ENCODE measurements at regions not wholly inside any gene's neighbourhood (a gene's known extent, or its start where the extent isn't known, plus 50 kb on each side); places are given as distances from the start of the nearest gene placed in this dataset.

- DNase-seq (ENCODE audit: low spot score) = no peak
- Mint-ChIP-seq H3K4me1 (peaks cover 20% of the 10 kb centered on the region), H3K36me3 (peaks cover 17% of the 10 kb centered on the region), H3K4me3 (no peak overlapping the region), H3K27me3 (ENCODE audit: low read depth) (no peaks in the 10 kb centered on the region), H3K9me3 (peaks cover 25% of the 10 kb centered on the region), H3K27ac (0 out of 2 replicates have a peak overlapping the region, but pooled peaks have one; percentile 17)
- peak; percentile 79 for ATAC-seq
- POLR2A ChIA-PET = no interaction called here
- CTCF ChIA-PET = interaction anchor here (1.5 to 3.8 kb wide), 2 partner anchors 9 to 205 kb away, joined by 5 to 18 read pairs; no protein-coding TSS in a partner anchor
- TF ChIP-seq CREB1 (CRISPR knock-in tag; IDR thresholded peaks at IDR 0.05) (no peak), FOXP4 (CRISPR knock-in tag; IDR thresholded peaks at IDR 0.05) (no peak)
These were observed 299.7 kb downstream of the BTBD3 start for GRCh38 chr20:12217382-12217781.

GRCh38 chr20:12219798-12220197 is 302.1 kb downstream of the BTBD3 start:
- H3K27ac Mint-ChIP-seq = no peak overlapping the region
- TF ChIP-seq ATF1 (CRISPR knock-in tag; IDR thresholded peaks at IDR 0.05) (no peak), ERG (CRISPR knock-in tag; IDR thresholded peaks at IDR 0.05) (no peak), USF1 (CRISPR knock-in tag; IDR thresholded peaks at IDR 0.05) (no peak), PRRX2 (CRISPR knock-in tag; IDR thresholded peaks at IDR 0.05) (no peak), IRF2 (CRISPR knock-in tag; IDR thresholded peaks at IDR 0.05; ENCODE audit: borderline replicate concordance, low read depth) (no peak), PREB (CRISPR knock-in tag; IDR thresholded peaks at IDR 0.05; ENCODE audit: borderline replicate concordance) (no peak), USF2 (CRISPR knock-in tag; IDR thresholded peaks at IDR 0.05) (no peak)
- H3K4me3 Mint-ChIP-seq = no peak overlapping the region
- ATAC-seq (no peak), DNase-seq (ENCODE audit: low spot score) (no peak)
- POLR2A ChIA-PET = no interaction called here
- peaks cover 20% of the 10 kb centered on the region for H3K4me1 Mint-ChIP-seq
- no peaks in the 10 kb centered on the region for H3K27me3 Mint-ChIP-seq (ENCODE audit: low read depth)
- H3K36me3 Mint-ChIP-seq = peaks cover 17% of the 10 kb centered on the region
- CTCF ChIA-PET = interaction anchor here (3.8 kb wide), 1 partner anchor 12 kb away, joined by 18 read pairs; no protein-coding TSS in a partner anchor
- H3K9me3 Mint-ChIP-seq = peaks cover 25% of the 10 kb centered on the region

- CTCF ChIA-PET = no interaction called here
These were observed 305.4 kb downstream of the BTBD3 start for GRCh38 chr20:12223057-12223456.

GRCh38 chr20:12225898-12226297 is 308.2 kb downstream of the BTBD3 start:
- ATAC-seq (no peak), DNase-seq (ENCODE audit: low spot score) (no peak)
- Mint-ChIP-seq H3K36me3 (no peaks in the 10 kb centered on the region), H3K4me3 (no peak overlapping the region), H3K9me3 (peaks cover 7% of the 10 kb centered on the region), H3K4me1 (no peaks in the 10 kb centered on the region; the same call in 1 of the 2 replicates), H3K27ac (no peak overlapping the region), H3K27me3 (ENCODE audit: low read depth) (no peaks in the 10 kb centered on the region)
- TF ChIP-seq FOXP1 (CRISPR knock-in tag; IDR thresholded peaks at IDR 0.05; ENCODE audit: borderline replicate concordance) = no peak
- TF ChIP-seq ZNF121 (CRISPR knock-in tag; IDR thresholded peaks at IDR 0.05) = no peak
- POLR2A ChIA-PET = interaction anchor here (0.6 kb wide), 2 partner anchors 148 to 161 kb away, joined by 3 to 7 read pairs; no protein-coding TSS in a partner anchor
- CTCF ChIA-PET = no interaction called here

More at GRCh38 chr20:12223057-12223456, 305.4 kb downstream of the BTBD3 start:
- ATAC-seq = no peak
- Mint-ChIP-seq H3K27ac (no peak overlapping the region), H3K36me3 (no peaks in the 10 kb centered on the region), H3K9me3 (peaks cover 8% of the 10 kb centered on the region), H3K4me3 (no peak overlapping the region), H3K27me3 (ENCODE audit: low read depth) (no peaks in the 10 kb centered on the region), H3K4me1 (peaks cover 9% of the 10 kb centered on the region)
- TF ChIP-seq PRRX2 (CRISPR knock-in tag; IDR thresholded peaks at IDR 0.05) = no peak
- no peak for TF ChIP-seq SP1 (CRISPR knock-in tag; conservative IDR thresholded peaks at IDR 0.05)
- no peak for TF ChIP-seq ZBTB21 (CRISPR knock-in tag; IDR thresholded peaks at IDR 0.05; ENCODE audit: borderline replicate concordance)
- no peak for DNase-seq (ENCODE audit: low spot score)
- POLR2A ChIA-PET = no interaction called here

Data from WTC11 (cell line).